ENCODE measurements at regions not wholly inside any gene's neighbourhood (a gene's known extent, or its start where the extent isn't known, plus 50 kb on each side); places are given as distances from the start of the nearest gene placed in this dataset.

DNA sequence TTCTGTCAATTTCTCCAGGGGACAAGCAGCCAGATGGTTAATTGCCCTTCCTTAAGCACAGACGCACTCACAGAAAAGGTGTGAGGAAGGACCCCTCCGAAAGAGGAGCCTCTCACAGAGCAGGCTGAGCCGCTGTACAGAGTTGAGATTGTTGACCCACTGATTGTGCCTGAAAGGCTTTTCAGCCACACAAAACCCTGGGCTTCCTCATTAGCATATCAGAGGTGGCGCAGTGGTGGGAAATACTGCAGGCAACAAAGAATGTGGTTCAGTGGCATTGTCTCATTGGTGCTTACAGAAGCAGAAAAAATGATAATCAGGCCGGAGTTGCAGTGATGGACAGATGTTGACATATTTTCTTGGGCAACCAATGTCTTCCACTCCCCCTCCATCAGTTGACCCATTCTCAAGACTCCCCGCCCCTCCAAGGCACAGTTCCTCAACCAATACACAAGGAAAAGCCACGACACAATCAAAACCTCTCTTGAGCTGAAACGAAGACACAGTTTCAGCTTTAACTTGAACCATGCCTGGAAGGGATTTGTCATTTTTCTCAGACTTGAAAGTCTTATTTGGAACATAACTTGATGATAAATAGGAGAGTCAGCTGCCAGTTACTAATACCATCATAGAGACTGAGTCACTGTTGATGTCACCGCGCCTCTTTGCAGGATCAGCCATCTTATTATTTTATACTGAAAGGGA is 53.1 kb downstream of the ATXN3L start:
- intact Hi-C loops (cut with DNase I): no loop called here

DNA sequence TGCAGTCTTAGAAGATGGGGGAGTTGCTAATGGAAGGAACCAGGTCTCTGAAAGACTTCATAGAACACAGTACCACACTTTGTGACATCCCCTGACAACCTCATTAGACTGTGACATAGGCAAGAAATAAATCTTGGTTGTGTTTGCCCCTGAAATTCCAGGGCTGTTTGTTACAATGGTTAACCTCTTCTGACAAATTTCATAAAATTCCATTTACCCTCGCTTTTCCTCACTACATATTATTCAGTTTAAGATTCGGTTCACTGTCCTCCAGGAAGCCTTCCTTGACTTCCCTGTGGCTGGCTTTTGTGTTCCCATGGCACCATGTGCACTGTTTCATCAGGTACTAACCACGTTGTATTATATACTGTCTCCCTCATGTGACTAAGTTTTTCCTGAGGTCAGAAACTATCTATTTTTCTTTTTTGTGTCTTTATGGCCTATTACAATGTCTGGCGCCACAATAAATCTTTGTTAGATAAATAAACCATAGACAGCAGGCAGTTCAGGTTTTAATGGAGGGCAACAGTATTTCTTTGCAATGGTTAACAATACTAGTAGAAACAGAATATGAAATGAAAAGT is 54.2 kb downstream of the ATXN3L start:
- intact Hi-C loops (cut with DNase I): no loop called here

More for the DNA sequence above, 53.1 kb downstream of the ATXN3L start:
- DNase-seq (ENCODE audit: low spot score): no peak

GRCh38 chrX:13265111-13265510 is 54.7 kb downstream of the ATXN3L start:
- DNase-seq (ENCODE audit: low spot score): no peak
- intact Hi-C loops (cut with DNase I): no loop called here

More for the DNA sequence above, 54.2 kb downstream of the ATXN3L start:
- no peak for DNase-seq (ENCODE audit: low spot score)

GRCh38 chrX:13263560-13264251 is 56.1 kb downstream of the ATXN3L start:
- intact Hi-C loops (cut with DNase I): no loop called here
- no peak for DNase-seq (ENCODE audit: low spot score)

DNA sequence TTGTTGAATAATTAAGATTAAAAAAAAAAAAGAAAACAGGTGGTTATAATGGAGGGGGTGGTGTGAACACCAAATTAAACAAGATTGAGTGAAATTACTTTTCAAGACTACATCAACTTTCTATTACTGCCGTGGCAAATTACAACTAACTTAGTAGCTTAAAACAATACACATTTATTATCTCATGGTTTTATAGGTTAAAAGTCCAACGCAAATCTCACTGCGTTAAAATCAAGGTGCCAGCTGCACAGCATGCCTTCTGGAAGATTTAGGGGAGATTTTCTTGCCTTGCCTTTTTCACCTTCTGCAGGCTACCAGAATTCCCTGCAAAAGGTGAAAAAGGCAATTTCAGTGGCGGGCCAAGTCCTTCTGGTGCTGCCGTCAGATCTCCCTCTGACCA is 58.5 kb downstream of the ATXN3L start:
- intact Hi-C loops (cut with DNase I): no loop called here

DNA sequence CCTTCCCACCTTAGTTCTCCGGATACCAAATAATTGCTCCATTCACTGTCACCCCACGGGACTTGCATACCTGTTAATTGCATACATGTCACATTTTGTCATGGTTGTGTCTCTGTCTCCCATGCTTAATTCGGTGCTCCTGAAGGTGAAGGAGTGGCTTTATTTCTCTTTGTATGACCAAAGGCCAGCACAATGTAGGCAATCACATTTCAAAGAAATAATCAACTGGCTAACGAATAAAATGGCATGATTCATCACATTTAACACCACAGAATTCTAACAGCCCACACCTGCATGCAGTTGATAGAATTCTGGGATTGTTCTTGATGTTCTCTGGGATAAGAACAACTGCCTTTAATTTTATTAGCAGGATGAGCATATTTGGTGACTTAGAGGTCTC is 59.3 kb downstream of the ATXN3L start:
- intact Hi-C loops (cut with DNase I): no loop called here

More for the DNA sequence above, 58.5 kb downstream of the ATXN3L start:
- no peak for DNase-seq (ENCODE audit: low spot score)

DNA sequence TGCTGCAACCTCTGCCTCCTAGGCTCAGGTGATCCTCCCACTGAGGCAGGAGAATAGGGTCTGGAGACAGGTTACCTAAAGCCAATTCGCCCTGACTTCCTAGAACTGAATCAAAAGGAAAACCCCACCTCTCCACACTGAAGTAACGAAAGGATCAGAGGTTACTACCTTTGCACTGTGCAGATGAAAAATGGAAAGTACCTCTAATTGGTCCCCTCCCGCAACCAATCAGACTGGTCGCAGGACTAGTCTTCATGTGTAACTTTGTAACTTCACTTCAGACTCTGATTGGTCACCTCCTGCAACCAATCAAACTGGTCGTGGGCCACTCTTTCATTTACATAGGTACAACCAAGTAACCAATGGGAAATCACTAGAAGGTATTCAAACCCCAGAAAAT is 61.1 kb downstream of the ATXN3L start:
- DNase-seq (ENCODE audit: low spot score): no peak
- intact Hi-C loops (cut with DNase I): loop anchor here (10.0 kb wide), 1 partner anchor 226 kb away; no protein-coding TSS in a partner anchor

More for the DNA sequence above, 59.3 kb downstream of the ATXN3L start:
- DNase-seq (ENCODE audit: low spot score): no peak

GRCh38 chrX:13258052-13258444 is 61.8 kb downstream of the ATXN3L start:
- intact Hi-C loops (cut with DNase I): loop anchor here (10.0 kb wide), 1 partner anchor 227 kb away; no protein-coding TSS in a partner anchor
- DNase-seq (ENCODE audit: low spot score): no peak

- intact Hi-C loops (cut with DNase I): loop anchor here (10.0 kb wide), 1 partner anchor 227 kb away; no protein-coding TSS in a partner anchor
- DNase-seq (ENCODE audit: low spot score): no peak
Measured at GRCh38 chrX:13257223-13258051, 62.4 kb downstream of the ATXN3L start.

DNA sequence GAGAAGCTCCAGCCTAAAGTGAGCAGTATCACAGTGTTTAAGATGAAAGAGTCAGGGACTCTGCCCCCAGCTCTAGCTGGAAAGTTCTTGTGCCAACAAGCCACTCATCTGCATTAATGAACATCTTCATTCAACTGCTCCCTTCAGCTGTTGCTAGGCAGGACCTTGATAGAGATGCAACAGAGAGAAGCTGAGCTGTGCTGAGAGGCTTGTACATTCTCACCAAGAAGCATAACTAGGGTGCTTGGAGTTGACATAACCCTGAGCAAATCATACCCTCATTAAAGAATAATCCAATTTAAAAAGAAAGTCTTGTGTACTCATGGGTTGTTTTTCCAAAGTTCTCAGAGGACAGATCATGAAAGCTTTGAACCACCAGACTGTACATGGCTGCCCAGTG is 63.2 kb downstream of the ATXN3L start:
- intact Hi-C loops (cut with DNase I): loop anchor here (10.0 kb wide), 1 partner anchor 228 kb away; no protein-coding TSS in a partner anchor
- DNase-seq (ENCODE audit: low spot score): no peak

DNA sequence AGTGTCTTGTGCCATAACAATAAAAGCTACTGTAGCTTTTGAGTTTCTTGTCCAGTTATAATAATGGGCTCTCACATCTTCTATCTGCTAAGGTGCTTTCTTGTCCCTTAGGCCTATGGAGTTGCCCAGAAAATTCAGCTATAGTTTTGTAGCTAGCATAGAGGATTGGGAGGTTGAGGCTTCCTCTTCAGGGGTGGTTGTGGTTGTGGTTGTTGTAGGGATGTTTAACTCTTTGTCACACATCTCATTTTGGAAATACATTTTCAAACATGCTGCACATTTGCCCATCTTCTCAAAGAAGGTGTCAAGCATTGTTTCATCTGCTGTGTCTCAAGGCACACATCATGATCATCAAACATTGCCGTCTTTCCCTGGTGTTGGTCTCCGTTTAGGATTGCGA is 65.0 kb downstream of the ATXN3L start:
- intact Hi-C loops (cut with DNase I): loop anchor here (10.0 kb wide), 1 partner anchor 230 kb away; no protein-coding TSS in a partner anchor
- DNase-seq (ENCODE audit: low spot score): no peak

- no peak for DNase-seq (ENCODE audit: low spot score)
- intact Hi-C loops (cut with DNase I): loop anchor here (10.0 kb wide), 1 partner anchor 231 kb away; no protein-coding TSS in a partner anchor
Measured at GRCh38 chrX:13254076-13254785, 65.6 kb downstream of the ATXN3L start.

GRCh38 chrX:13253223-13253622 is 66.6 kb downstream of the ATXN3L start:
- no peak for DNase-seq (ENCODE audit: low spot score)
- intact Hi-C loops (cut with DNase I): loop anchor here (10.0 kb wide), 1 partner anchor 232 kb away; no protein-coding TSS in a partner anchor

DNA sequence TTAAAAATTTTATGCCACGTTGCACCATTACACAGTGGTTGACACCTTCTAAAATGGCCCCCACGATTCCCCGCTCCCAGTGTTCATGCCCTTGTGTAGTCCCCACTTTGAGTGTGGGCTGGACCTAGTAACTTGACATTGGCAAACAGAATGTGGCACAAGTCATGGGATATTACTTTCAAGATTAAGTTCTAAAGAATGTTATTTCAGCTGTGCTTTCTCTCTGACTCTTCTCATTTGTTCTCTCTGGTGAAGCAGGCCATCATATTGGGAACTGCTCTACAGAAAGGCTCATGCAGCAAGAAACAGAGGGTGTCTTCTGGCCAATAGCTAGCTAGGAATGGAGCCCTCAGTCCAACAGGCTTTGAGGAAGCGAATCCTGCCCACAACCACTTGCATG is 67.1 kb downstream of the ATXN3L start:
- no peak for DNase-seq (ENCODE audit: low spot score)
- intact Hi-C loops (cut with DNase I): loop anchor here (10.0 kb wide), 1 partner anchor 232 kb away; no protein-coding TSS in a partner anchor

DNA sequence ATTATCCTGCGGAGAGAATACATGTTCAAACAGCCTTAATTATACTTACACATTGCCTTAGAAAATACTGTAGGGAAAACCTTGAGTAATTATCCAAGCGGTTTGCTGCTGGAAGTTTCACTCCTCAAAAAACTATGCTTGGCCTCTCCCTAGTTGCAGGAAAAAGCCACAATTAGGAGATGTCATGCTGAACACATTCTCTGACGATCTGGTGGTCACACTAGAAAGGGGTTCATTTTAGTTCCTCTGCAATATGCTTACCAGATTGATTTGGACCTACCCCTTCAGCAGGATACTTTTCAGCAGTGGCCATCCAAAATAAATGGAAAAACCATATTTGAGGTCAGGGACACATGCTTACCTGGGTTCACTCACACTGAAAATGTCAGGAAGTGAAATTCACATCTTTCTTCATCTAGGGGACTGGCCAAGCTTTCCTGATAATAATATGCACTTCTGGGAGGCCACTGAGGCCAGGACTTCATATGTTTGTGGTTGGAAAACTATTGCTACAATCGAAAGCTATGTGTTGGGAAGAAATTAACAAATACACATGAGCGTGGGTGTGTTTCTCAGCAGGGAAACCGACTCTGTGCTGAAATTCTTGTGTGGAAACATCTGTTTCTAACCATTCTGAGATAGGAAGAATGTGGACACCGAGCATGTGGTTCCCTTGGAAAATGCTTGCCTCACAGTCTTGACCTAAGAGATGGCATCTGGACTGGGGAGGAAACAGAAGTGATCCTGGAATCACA is 68.8 kb downstream of the ATXN3L start:
- DNase-seq (ENCODE audit: low spot score): no peak
- intact Hi-C loops (cut with DNase I): loop anchor here (10.0 kb wide), 1 partner anchor 234 kb away; no protein-coding TSS in a partner anchor

DNA sequence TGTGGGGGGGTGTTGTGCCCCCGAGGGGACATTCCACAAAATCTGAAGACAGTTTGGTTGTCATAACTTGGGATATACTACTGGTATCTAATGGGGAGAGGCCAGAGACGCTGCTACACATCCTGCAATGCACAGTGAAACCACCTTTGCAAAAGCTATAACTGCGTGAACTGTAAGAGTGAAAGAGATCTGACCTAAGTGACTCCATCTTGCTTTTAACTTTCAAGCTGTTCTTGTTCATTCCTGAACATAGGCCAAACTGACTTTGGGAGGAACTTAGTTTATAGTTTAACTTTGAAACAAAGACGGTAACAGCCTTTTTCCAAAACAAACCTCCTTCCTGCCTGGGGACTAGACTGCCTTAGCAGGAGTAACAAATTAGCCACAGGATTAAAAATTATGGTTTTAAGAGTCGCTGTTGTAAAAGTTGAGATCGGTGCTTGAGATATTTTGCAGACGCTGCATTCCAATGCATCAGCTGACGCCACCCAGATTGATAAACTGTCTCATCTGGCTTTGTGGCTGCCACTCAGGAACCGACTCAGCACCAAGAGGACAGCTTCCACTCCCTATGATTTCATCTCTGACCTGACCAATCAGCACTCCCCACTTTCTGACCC is 70.9 kb downstream of the ATXN3L start:
- DNase-seq (ENCODE audit: low spot score): no peak
- intact Hi-C loops (cut with DNase I): no loop called here

DNA sequence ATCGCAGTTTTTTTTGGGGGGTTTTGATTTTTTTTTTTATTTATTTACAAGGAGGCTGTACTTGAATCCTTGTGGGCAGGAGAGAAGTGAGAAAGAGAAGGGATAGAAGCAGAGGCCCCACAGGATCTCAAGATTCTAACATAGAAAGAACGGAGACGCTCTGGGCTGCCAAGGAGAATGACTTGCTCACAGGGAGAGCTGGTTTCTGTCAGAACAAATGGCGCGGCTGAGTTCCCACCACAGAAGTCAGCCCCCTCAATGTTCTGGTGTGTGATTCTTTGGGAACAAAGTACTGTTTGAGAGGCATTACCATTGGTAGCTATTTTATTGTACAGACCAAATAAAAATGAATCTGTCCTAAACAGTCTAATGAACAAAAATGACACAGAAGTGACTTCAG is 80.6 kb downstream of the ATXN3L start:
- DNase-seq (ENCODE audit: low spot score): no peak
- intact Hi-C loops (cut with DNase I): no loop called here

DNA sequence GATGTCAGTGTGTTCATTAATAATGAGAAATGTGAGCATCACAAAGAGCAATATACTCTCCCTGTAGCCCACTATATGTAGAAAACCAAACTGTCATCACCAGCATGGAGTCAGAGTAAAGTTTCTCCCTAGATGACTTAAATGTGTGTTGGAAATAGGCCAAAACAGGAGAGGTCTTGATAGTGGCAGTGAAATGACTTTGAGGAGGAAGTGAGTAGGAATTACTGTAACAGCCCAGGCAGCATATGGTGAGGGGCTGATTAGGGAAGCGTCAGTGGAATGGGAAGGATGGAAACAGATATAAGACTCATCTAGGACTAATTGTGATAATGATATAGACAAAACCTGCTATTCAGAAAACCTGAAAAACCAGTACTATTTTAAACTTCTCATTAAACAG is 83.9 kb downstream of the ATXN3L start:
- intact Hi-C loops (cut with DNase I): no loop called here

More for the DNA sequence above, 83.9 kb downstream of the ATXN3L start:
- no peak for DNase-seq (ENCODE audit: low spot score)

Data from cardiac septum (tissue), 1 donor.